Islet precursor cell (in vitro differentiated cells): ENCODE measurements at regions not wholly inside any gene's neighbourhood (a gene's known extent, or its start where the extent isn't known, plus 50 kb on each side); places are given as distances from the start of the nearest gene placed in this dataset.
A peak's percentile ranks its signal among the peaks of the same experiment; 100 is the strongest.

Experiments used
- DNase-seq: peaks from one replicate; pipeline ENCODE4 v3.0.0-alpha.2; 2018

DNA sequence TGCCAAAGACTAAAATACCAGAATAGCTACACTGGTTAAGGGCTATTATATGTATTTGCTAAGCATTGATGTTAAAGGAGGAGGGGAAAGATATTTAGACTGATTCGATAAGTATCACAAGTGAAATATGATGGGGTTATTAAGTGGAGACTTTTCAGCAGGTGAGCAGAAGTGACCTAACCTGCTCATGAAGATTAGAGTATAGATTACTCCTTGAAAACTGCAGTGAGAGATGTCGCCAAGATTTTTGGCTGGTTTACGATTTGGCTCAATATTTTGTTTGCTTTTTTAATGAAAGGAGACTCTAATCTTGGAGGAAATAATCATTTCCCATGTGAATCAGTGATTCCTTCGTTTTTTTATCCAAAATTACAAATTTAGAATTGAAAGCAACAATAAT lies 1279.5 kb upstream of the TENM4 start:
- DNase-seq: no peak

DNA sequence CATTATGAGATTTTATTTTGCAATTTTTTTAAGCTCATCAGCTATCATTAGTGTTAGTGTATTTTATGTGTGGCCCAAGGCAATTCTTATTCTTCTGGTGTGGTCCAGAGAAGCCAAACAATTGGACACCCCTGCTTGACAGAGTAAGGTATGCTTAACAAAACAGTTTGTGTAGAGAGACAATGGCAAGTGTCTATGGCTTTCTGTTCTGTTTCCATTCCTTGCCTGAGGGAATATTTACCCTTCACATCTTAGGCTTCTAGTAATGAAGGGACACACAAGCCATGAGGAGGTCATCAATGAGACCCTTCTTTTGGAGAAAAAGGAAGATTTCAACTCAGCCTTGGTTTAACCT lies 1278.4 kb upstream of the TENM4 start:
- peak; percentile 55 for DNase-seq

GRCh38 chr11:80718611-80719291 lies 1277.9 kb upstream of the TENM4 start:
- no peak for DNase-seq

GRCh38 chr11:80702264-80702663 lies 1261.4 kb upstream of the TENM4 start:
- no peak for DNase-seq

DNA sequence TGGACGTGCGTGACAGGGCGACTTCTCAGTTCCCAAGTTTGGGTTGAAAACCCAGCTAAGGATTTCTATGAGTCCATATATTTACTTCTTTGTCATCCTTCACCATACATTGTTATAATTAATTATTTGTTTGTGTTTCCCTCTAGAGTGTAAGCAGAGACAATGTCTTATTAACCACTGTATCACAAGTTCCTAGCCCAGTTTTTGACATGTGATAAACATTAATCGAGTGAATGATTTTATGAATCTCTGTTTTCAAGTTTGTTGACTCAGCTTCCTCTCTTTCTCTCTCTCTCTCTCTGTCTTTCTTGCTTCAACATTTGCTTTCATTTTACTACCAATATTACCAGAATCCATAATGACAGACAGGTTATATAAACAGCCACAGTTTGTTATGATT lies 1259.6 kb upstream of the TENM4 start:
- DNase-seq: no peak

DNA sequence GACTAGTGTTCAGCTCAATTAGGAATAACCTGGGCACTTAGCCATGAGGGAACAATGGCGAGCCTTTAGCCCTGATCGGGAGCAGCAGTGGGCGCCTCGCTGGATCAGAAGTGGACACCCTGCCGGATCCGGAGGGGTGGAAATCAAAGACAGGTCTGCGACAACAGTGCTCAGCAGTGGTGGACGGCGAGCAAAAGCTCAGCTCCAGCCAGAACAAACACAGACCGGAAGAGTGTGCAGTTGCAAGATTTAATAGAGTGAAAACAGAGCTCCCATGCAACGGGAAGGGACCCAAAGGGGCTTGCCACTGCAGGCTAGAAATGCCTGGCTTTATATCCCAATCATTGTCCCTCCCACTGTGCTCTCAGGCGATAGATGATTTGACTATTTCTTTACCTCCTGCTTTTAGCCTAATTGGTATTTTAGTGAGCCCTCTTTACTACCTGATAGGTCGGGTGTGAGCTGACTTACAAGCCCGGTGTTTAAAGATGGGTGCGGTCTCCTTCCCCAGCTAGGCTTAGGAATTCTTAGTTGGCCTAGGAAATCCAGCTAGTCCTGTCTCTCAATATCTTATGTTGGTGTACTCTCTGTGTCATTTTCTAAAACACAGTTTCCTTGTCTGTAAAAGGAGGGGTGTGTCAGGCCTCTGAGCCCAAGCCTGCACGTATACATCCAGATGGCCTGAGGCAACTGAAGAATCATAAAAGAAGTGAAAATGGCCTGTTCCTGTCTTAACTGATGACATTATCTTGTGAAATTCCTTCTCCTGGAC lies 1258.8 kb upstream of the TENM4 start:
- peak; percentile 84 for DNase-seq

DNA sequence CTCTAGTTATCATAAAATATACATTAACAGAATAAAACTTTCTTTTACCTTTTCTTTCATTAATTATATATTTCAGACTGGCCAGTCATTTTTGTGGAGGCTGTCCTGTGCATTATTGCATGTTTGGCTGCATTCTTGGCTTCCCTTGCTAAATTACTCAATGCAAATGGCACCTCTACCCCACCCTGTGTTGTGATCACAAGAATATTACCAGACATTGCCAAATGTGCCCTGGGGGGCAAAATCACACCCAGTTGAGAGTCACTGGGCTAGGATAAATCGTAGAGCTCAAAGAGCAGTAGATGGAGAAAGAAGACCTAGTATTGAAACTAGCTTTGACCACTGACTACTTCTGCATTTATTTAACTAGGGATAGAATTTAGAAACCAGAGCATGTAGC lies 1257.8 kb upstream of the TENM4 start:
- DNase-seq: no peak

- DNase-seq: no peak
Measured at GRCh38 chr11:80694385-80694784, 1253.6 kb upstream of the TENM4 start.

DNA sequence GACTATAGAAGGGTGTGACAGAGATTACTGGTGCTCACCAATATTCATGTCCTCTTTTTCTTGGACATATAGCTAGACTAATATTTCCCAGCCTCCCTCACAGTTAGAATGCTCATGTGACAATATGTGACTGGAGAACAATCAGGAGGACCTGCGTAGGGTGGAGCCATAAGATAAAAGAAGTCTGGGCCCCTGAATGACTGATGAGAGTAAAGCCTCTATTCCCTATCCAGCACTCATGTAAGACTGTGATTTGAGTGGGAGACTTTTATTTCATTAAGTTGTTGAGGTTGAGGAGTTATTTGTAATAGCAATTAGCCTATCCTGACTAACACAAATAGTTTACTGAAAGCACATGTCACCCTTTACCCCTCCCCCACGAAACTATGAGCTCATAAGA lies 1247.1 kb upstream of the TENM4 start:
- no peak for DNase-seq

GRCh38 chr11:80686889-80687288 lies 1246.1 kb upstream of the TENM4 start:
- no peak for DNase-seq

DNA sequence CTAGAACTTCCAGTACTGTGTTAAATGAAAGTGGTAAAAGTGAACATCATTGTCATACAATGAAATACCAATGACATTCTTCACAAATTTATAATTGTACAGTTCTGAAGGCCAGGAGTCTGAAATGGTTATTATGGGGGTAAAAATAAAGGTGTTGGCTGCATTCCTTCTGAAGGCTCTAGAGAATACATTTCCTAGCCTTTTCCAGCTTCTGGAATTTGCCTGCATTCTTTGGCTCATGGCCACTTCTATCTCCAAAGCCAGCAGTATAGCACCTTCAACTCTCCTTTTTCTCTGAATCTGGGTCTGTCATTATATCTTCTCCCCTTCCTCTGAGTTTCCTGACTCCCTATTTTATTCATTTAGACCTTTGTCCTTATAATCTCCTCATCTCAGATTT lies 1232.7 kb upstream of the TENM4 start:
- no peak for DNase-seq

DNA sequence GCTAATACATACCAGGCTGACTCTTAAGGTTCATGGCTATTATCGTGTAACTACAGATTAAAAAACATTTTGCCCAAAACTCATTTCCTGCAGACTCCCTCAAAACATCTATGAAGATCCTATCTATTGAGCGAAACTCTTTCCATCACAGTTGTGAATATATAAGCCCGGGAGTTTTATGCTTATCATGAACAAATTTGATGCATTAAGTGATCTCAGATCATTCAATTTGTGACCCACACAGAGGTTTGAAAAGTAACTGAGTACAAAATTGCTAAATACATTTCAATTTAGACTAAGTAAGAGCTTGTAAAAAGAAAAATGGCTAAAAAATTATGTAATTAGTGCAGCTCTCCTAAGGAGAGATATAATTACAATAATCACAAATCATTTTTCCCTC lies 1228.8 kb upstream of the TENM4 start:
- DNase-seq: no peak

- DNase-seq: no peak
Measured at GRCh38 chr11:80668039-80668438, 1227.2 kb upstream of the TENM4 start.

DNA sequence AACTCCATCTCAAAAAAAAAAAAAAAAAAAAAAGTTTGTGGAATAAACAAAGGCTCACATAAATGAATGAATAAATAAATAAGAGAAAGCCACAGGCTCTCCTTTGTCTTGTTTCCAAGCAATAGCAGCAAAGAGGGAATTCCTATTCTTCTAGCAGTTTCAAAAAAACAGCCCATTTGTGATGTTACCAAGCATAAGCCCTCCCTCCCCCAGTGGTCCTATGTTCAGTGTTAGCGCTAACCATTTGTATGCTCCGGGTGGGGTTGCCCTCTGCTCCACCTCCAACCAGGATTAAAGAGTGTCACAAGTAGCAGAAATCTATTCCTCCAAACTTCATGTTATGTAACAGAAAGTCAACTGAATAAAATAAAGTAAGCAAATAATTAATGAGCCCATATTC lies 1215.0 kb upstream of the TENM4 start:
- DNase-seq: no peak

GRCh38 chr11:80650966-80651365 lies 1210.1 kb upstream of the TENM4 start:
- no peak for DNase-seq

- no peak for DNase-seq
Measured at GRCh38 chr11:80649186-80649585, 1208.4 kb upstream of the TENM4 start.

- DNase-seq: no peak
Measured at GRCh38 chr11:80638296-80638695, 1197.5 kb upstream of the TENM4 start.

- no peak for DNase-seq
Measured at GRCh38 chr11:80637571-80637970, 1196.7 kb upstream of the TENM4 start.

DNA sequence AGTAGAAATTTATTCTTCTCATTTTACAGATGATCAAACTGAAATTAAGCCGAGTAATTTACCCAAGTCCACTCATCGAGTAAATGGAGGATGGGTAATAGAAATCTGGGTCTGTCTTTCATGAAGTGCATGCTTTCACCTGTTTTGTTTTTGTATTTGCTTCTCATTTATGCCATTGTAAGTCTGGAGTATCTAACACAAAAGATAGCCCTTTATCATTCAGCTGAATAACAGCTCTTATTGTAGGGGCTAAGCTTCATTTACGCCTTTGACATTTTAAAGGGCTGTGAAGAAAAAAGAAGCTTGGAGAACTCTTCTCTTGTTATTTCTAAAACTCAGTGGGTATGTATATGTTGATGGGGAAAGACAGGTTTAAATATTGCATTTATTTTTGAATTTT lies 1196.2 kb upstream of the TENM4 start:
- no peak for DNase-seq

DNA sequence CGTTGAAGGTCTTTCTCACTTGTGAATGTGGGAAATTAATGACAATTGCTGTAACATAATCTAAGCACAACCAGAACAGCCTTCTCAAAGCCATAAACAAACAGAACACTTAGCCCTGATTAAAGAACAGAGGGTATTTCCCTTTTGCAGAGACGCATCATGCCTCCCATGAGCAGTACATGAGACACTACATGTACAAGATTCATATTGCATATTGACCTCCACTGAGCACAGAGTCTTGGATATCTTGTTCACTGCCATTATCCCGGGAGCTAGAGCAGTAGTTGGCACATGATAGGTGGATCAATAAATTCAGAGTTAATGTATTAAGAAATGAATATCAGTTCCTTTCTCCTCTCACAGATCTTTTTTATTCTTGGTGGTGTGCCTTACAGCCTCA lies 1194.3 kb upstream of the TENM4 start:
- no peak for DNase-seq

DNA sequence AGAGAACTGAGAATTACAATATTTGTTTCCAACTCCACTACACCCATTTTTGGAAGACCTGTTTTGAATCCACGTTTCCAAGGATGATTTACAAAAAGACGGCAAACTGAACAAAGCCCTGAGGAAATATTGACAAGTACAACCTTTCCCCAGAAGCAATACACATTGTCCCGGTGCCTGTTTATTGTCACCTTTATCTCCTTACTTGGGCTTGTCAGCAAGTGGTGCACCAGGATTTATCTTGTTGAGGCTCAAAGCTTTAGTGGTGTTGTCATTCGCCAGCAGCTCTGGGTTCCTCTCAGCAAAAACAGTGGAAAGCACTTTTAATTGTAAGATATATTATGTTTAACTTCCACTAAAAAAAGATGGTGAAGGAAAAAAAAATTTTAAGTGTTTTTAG lies 1191.9 kb upstream of the TENM4 start:
- DNase-seq: peak; percentile 54

- no peak for DNase-seq
Measured at GRCh38 chr11:80632156-80632555, 1191.3 kb upstream of the TENM4 start.

GRCh38 chr11:80629466-80629865 lies 1188.6 kb upstream of the TENM4 start:
- no peak for DNase-seq

- DNase-seq: no peak
Measured at GRCh38 chr11:80627364-80627763, 1186.5 kb upstream of the TENM4 start.

DNA sequence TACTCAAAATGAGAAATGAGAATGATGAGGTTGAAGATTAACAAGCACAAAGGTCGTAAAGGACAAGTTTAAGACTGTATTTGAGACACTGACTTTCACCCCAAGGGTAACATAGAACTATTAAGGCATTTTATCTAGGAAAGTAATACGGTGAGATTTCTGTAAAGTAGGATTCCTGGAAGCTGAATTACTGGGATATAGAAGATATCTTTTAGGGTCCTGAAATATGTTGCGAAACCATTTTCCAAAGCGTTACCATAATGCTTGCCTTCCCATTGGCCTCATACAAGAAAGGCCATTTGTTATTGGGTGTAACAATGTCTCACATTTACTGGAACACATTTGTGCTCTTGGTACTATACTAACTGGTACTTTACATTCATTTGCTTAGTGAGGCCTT lies 1185.9 kb upstream of the TENM4 start:
- no peak for DNase-seq
